ENCODE measurements at regions not wholly inside any gene's neighbourhood (a gene's known extent, or its start where the extent isn't known, plus 50 kb on each side); places are given as distances from the start of the nearest gene placed in this dataset.

DNA sequence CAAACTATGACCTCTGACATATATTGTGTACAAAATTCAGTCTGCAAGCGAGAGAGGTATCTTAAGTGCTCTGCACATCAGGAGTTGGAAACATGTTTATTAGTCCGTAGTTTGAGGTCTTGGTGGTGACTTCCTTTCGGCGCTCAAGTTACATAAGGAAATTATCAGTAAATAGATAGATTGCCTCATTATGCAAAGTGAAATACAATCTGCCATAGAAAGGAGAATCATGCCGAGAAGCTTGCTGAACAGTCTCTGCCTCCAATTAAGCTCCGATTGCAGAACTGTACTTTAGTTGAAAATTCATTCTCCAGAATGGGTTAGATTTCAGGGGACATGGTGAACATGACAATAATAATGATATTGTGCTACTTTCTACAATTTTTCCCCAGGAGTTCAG lies 271.8 kb downstream of the BRINP2 start:
- TF ChIP-seq, protein P1, sequence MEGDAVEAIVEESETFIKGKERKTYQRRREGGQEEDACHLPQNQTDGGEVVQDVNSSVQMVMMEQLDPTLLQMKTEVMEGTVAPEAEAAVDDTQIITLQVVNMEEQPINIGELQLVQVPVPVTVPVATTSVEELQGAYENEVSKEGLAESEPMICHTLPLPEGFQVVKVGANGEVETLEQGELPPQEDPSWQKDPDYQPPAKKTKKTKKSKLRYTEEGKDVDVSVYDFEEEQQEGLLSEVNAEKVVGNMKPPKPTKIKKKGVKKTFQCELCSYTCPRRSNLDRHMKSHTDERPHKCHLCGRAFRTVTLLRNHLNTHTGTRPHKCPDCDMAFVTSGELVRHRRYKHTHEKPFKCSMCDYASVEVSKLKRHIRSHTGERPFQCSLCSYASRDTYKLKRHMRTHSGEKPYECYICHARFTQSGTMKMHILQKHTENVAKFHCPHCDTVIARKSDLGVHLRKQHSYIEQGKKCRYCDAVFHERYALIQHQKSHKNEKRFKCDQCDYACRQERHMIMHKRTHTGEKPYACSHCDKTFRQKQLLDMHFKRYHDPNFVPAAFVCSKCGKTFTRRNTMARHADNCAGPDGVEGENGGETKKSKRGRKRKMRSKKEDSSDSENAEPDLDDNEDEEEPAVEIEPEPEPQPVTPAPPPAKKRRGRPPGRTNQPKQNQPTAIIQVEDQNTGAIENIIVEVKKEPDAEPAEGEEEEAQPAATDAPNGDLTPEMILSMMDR (IDR thresholded peaks at IDR 0.05), result no peak
- TF ChIP-seq EZH2 (IDR thresholded peaks at IDR 0.05), result no peak
